ENCODE measurements at regions not wholly inside any gene's neighbourhood (a gene's known extent, or its start where the extent isn't known, plus 50 kb on each side); places are given as distances from the start of the nearest gene placed in this dataset.

GRCh38 chr13:59364641-59365085 is 799.1 kb downstream of the DIAPH3 start:
- no peak overlapping the region for H3K4me3 ChIP-seq (replicated peaks in 1 of 2; ENCODE audit: low read depth in 2 of 2, low read length in 2 of 2)
- no peak for DNase-seq (ENCODE audit: low read depth in 2 of 2)
- TF ChIP-seq CTCF (IDR thresholded peaks at IDR 0.05; ENCODE audit: low read depth, low read length), result no peak

- no peak for TF ChIP-seq CTCF (IDR thresholded peaks at IDR 0.05; ENCODE audit: low read depth, low read length)
- DNase-seq (ENCODE audit: low read depth in 2 of 2), result no peak
- no peak overlapping the region for H3K4me3 ChIP-seq (replicated peaks in 1 of 2; ENCODE audit: low read depth in 2 of 2, low read length in 2 of 2)
Observed at GRCh38 chr13:59367467-59367866, 796.3 kb downstream of the DIAPH3 start.

- TF ChIP-seq CTCF (IDR thresholded peaks at IDR 0.05; ENCODE audit: low read depth, low read length), result no peak
- H3K4me3 ChIP-seq (replicated peaks in 1 of 2; ENCODE audit: low read depth in 2 of 2, low read length in 2 of 2), result no peak overlapping the region
- DNase-seq (ENCODE audit: low read depth in 2 of 2), result no peak
Observed at GRCh38 chr13:59367904-59368303, 795.8 kb downstream of the DIAPH3 start.

- TF ChIP-seq CTCF (IDR thresholded peaks at IDR 0.05; ENCODE audit: low read depth, low read length), result no peak
Observed at GRCh38 chr13:59368693-59369092, 795.0 kb downstream of the DIAPH3 start.

GRCh38 chr13:59371229-59371628 is 792.5 kb downstream of the DIAPH3 start:
- DNase-seq (ENCODE audit: low read depth in 2 of 2), result no peak
- no peak for TF ChIP-seq CTCF (IDR thresholded peaks at IDR 0.05; ENCODE audit: low read depth, low read length)
- H3K4me3 ChIP-seq (replicated peaks in 1 of 2; ENCODE audit: low read depth in 2 of 2, low read length in 2 of 2), result no peak overlapping the region

More at GRCh38 chr13:59368693-59369092, 795.0 kb downstream of the DIAPH3 start:
- no peak for DNase-seq (ENCODE audit: low read depth in 2 of 2)
- H3K4me3 ChIP-seq (replicated peaks in 1 of 2; ENCODE audit: low read depth in 2 of 2, low read length in 2 of 2), result no peak overlapping the region

- H3K4me3 ChIP-seq (replicated peaks in 1 of 2; ENCODE audit: low read depth in 2 of 2, low read length in 2 of 2), result no peak overlapping the region
Observed at GRCh38 chr13:59373341-59373740, 790.4 kb downstream of the DIAPH3 start.

More at GRCh38 chr13:59373341-59373740, 790.4 kb downstream of the DIAPH3 start:
- DNase-seq (ENCODE audit: low read depth in 2 of 2), result no peak
- no peak for TF ChIP-seq CTCF (IDR thresholded peaks at IDR 0.05; ENCODE audit: low read depth, low read length)
